ENCODE measurements at regions not wholly inside any gene's neighbourhood (a gene's known extent, or its start where the extent isn't known, plus 50 kb on each side); places are given as distances from the start of the nearest gene placed in this dataset.

- no peaks in the 10 kb centered on the region for H3K36me3 ChIP-seq (ENCODE audit: control insufficient read depth, insufficient read depth, low read length)
- H3K79me2 ChIP-seq = no peaks in the 10 kb centered on the region
- no peak for TF ChIP-seq CTCF (IDR thresholded peaks at IDR 0.05)
- H3K27me3 ChIP-seq (ENCODE audit: control insufficient read depth, insufficient read depth, low read length) = no peaks in the 10 kb centered on the region
- no peak overlapping the region for H2AFZ ChIP-seq
- H3K27ac ChIP-seq = no peak overlapping the region
- H3K4me2 ChIP-seq (ENCODE audit: low read length) = no peak overlapping the region
- H3K9ac ChIP-seq = no peak overlapping the region
- no peak overlapping the region for H3K4me3 ChIP-seq (ENCODE audit: low read depth, low read length)
- H3K9me3 ChIP-seq (ENCODE audit: control insufficient read depth, low read length) = no peaks in the 10 kb centered on the region
- no peaks in the 10 kb centered on the region for H3K4me1 ChIP-seq
Measured at GRCh38 chr4:132132433-132132832, 1016.7 kb upstream of the PCDH10 start.

GRCh38 chr4:132169660-132170059 lies 979.4 kb upstream of the PCDH10 start:
- Histone ChIP-seq H3K4me2 (ENCODE audit: low read length) (no peak overlapping the region), H3K9ac (no peak overlapping the region), H3K4me1 (no peaks in the 10 kb centered on the region), H3K36me3 (ENCODE audit: control insufficient read depth, insufficient read depth, low read length) (no peaks in the 10 kb centered on the region), H3K27me3 (ENCODE audit: control insufficient read depth, insufficient read depth, low read length) (no peaks in the 10 kb centered on the region), H2AFZ (no peak overlapping the region), H3K4me3 (ENCODE audit: low read depth, low read length) (no peak overlapping the region), H3K9me3 (ENCODE audit: control insufficient read depth, low read length) (no peaks in the 10 kb centered on the region), H3K27ac (no peak overlapping the region), H3K79me2 (no peaks in the 10 kb centered on the region)
- TF ChIP-seq CTCF (IDR thresholded peaks at IDR 0.05) = no peak

- H3K4me3 ChIP-seq (ENCODE audit: low read depth, low read length) = no peak overlapping the region
- no peak for TF ChIP-seq CTCF (IDR thresholded peaks at IDR 0.05)
- no peaks in the 10 kb centered on the region for H3K4me1 ChIP-seq
- H3K27ac ChIP-seq = no peak overlapping the region
- H3K9ac ChIP-seq = no peak overlapping the region
- no peak overlapping the region for H2AFZ ChIP-seq
- H3K4me2 ChIP-seq (ENCODE audit: low read length) = no peak overlapping the region
- no peaks in the 10 kb centered on the region for H3K36me3 ChIP-seq (ENCODE audit: control insufficient read depth, insufficient read depth, low read length)
- H3K9me3 ChIP-seq (ENCODE audit: control insufficient read depth, low read length) = no peaks in the 10 kb centered on the region
- no peaks in the 10 kb centered on the region for H3K27me3 ChIP-seq (ENCODE audit: control insufficient read depth, insufficient read depth, low read length)
- no peaks in the 10 kb centered on the region for H3K79me2 ChIP-seq
Measured at GRCh38 chr4:132180020-132180427, 969.1 kb upstream of the PCDH10 start.

GRCh38 chr4:132195176-132195575 lies 953.9 kb upstream of the PCDH10 start:
- Histone ChIP-seq H3K9ac (no peak overlapping the region), H3K4me3 (ENCODE audit: low read depth, low read length) (no peak overlapping the region), H3K27ac (no peak overlapping the region), H2AFZ (no peak overlapping the region), H3K36me3 (ENCODE audit: control insufficient read depth, insufficient read depth, low read length) (no peaks in the 10 kb centered on the region), H3K79me2 (no peaks in the 10 kb centered on the region), H3K9me3 (ENCODE audit: control insufficient read depth, low read length) (no peaks in the 10 kb centered on the region), H3K27me3 (ENCODE audit: control insufficient read depth, insufficient read depth, low read length) (no peaks in the 10 kb centered on the region), H3K4me1 (no peaks in the 10 kb centered on the region), H3K4me2 (ENCODE audit: low read length) (no peak overlapping the region)
- no peak for TF ChIP-seq CTCF (IDR thresholded peaks at IDR 0.05)

DNA sequence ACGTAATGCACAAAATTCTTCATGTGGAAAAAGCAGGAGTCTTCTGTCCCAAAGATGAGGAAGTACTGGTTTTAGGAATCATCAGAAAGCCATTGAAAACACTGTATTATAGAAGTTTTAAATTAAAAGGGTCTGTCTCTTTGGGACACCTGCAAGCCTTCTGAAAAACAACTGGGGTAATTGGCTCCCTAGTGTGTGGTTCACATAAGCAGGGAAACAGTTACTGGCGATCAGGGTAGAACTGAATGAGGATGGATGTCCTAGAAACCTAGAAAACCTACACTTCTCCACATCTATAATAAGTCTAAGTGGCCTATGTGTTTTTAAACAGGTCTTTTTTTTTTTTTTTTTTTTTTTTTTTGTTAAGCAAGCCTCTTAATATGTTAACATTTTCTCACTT lies 945.5 kb upstream of the PCDH10 start:
- Histone ChIP-seq H2AFZ (no peak overlapping the region), H3K27ac (no peak overlapping the region), H3K4me1 (no peaks in the 10 kb centered on the region), H3K36me3 (ENCODE audit: control insufficient read depth, insufficient read depth, low read length) (no peaks in the 10 kb centered on the region), H3K4me3 (ENCODE audit: low read depth, low read length) (no peak overlapping the region), H3K4me2 (ENCODE audit: low read length) (no peak overlapping the region), H3K9me3 (ENCODE audit: control insufficient read depth, low read length) (no peaks in the 10 kb centered on the region), H3K27me3 (ENCODE audit: control insufficient read depth, insufficient read depth, low read length) (no peaks in the 10 kb centered on the region), H3K9ac (no peak overlapping the region), H3K79me2 (no peaks in the 10 kb centered on the region)
- TF ChIP-seq CTCF (IDR thresholded peaks at IDR 0.05) = no peak
